Spleen (tissue), 7 donors: ENCODE measurements at regions not wholly inside any gene's neighbourhood (a gene's known extent, or its start where the extent isn't known, plus 50 kb on each side); places are given as distances from the start of the nearest gene placed in this dataset.

ENCODE experiments used
- POLR2A ChIP-seq, 3 donors: fragments of 450-650 bp; IDR thresholded peaks; one replicate each; pipeline ENCODE4 v1.5.1; 2017; ENCODE audit warnings: antibody characterized with exemption in 3 of 3, mild to moderate bottlenecking in 1 of 3
- POLR2AphosphoS5 ChIP-seq, 3 donors: sonication (generic); formaldehyde crosslinking; IDR thresholded peaks; one replicate each; pipeline ENCODE4 v1.5.1; 2017; ENCODE audit warnings: antibody characterized with exemption in 3 of 3
- TF ChIP-seq, protein P1 (sequence below), 11 experiments: fragments of 200-600 bp in 7 of 11; fragments of 450-650 bp in 4 of 11; sonication (generic) in 4 of 11; IDR thresholded peaks in 8 of 11; conservative IDR thresholded peaks in 3 of 11; 1 replicate in 7 of 11; 2 replicates in 4 of 11; pipeline versions ENCODE4 v1.4.0 to v1.8.0; 2016 to 2021; ENCODE audit warnings: antibody characterized with exemption in 11 of 11, inconsistent platforms in 4 of 11, mild to moderate bottlenecking in 1 of 11
- donor health status: DM: no; HTN: no; CAD: no; lungs with moderate emphysema.
- donor health status: DM: no; HTN: no; CAD: no.
- donor health status: DM: no; HTN: no; CAD: no.

DNA sequence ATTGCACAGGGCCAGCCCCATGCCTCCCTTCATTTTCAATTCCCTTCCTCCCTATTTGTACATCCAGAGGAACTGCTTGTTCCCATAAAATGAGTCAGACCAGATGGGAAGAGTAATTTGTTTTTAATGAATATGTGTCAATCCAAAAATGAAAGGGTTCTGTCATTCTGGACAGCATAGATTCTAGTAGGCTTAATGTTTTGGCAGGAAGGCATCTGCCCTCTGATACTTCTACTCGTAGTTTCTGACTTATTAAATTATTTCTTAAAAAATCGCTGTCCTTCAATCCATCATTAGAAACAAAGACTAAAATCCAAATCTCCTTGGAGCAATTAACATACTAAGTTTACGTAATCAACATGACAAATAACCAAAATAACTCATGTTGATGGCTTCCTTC is 665.5 kb downstream of the TENT5A start:
- TF ChIP-seq POLR2A (IDR thresholded peaks at IDR 0.05) (no peak), POLR2AphosphoS5 (IDR thresholded peaks at IDR 0.05) (no peak)
- TF ChIP-seq, protein P1, sequence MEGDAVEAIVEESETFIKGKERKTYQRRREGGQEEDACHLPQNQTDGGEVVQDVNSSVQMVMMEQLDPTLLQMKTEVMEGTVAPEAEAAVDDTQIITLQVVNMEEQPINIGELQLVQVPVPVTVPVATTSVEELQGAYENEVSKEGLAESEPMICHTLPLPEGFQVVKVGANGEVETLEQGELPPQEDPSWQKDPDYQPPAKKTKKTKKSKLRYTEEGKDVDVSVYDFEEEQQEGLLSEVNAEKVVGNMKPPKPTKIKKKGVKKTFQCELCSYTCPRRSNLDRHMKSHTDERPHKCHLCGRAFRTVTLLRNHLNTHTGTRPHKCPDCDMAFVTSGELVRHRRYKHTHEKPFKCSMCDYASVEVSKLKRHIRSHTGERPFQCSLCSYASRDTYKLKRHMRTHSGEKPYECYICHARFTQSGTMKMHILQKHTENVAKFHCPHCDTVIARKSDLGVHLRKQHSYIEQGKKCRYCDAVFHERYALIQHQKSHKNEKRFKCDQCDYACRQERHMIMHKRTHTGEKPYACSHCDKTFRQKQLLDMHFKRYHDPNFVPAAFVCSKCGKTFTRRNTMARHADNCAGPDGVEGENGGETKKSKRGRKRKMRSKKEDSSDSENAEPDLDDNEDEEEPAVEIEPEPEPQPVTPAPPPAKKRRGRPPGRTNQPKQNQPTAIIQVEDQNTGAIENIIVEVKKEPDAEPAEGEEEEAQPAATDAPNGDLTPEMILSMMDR (IDR thresholded peaks at IDR 0.05 in 8 of 11, conservative IDR thresholded peaks at IDR 0.05 in 3 of 11), result no peak
